ENCODE measurements at regions not wholly inside any gene's neighbourhood (a gene's known extent, or its start where the extent isn't known, plus 50 kb on each side); places are given as distances from the start of the nearest gene placed in this dataset.

GRCh38 chr13:40479196-40479845 is 187.1 kb downstream of the FOXO1 start:
- TF ChIP-seq MEF2D (tag; conservative IDR thresholded peaks at IDR 0.05; ENCODE audit: low read depth) (no peak), BRF1 (IDR thresholded peaks at IDR 0.05; ENCODE audit: borderline replicate concordance, extremely low read depth, insufficient read length) (no peak), NFE2L1 (tag; IDR thresholded peaks at IDR 0.05; ENCODE audit: borderline replicate concordance, low read depth) (no peak), TCFL5 (CRISPR knock-in tag; conservative IDR thresholded peaks at IDR 0.05) (no peak), ZKSCAN1 (IDR thresholded peaks at IDR 0.05; ENCODE audit: low read depth, low read length) (no peak), USF2 (CRISPR knock-in tag; IDR thresholded peaks at IDR 0.05) (no peak), NONO (IDR thresholded peaks at IDR 0.05; ENCODE audit: low read depth in 2 of 2, low read length in 1 of 2) (no peak), RFX5 (IDR thresholded peaks at IDR 0.05; ENCODE audit: low read depth, low read length) (no peak), ATF4 (CRISPR knock-in tag; IDR thresholded peaks at IDR 0.05) (no peak), MCM2 (IDR thresholded peaks at IDR 0.05; ENCODE audit: low read depth) (no peak), POU5F1 (IDR thresholded peaks at IDR 0.05; ENCODE audit: borderline replicate concordance, low read depth, low read length, partially characterized antibody) (no peak)
- TF ChIP-seq, protein P1, sequence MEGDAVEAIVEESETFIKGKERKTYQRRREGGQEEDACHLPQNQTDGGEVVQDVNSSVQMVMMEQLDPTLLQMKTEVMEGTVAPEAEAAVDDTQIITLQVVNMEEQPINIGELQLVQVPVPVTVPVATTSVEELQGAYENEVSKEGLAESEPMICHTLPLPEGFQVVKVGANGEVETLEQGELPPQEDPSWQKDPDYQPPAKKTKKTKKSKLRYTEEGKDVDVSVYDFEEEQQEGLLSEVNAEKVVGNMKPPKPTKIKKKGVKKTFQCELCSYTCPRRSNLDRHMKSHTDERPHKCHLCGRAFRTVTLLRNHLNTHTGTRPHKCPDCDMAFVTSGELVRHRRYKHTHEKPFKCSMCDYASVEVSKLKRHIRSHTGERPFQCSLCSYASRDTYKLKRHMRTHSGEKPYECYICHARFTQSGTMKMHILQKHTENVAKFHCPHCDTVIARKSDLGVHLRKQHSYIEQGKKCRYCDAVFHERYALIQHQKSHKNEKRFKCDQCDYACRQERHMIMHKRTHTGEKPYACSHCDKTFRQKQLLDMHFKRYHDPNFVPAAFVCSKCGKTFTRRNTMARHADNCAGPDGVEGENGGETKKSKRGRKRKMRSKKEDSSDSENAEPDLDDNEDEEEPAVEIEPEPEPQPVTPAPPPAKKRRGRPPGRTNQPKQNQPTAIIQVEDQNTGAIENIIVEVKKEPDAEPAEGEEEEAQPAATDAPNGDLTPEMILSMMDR (IDR thresholded peaks at IDR 0.05 in 2 of 3, conservative IDR thresholded peaks at IDR 0.05 in 1 of 3; ENCODE audit: insufficient read depth in 2 of 3, low read depth in 1 of 3, low read length in 3 of 3), result no peak
